Glutamatergic neuron (in vitro differentiated cells): ENCODE measurements at regions not wholly inside any gene's neighbourhood (a gene's known extent, or its start where the extent isn't known, plus 50 kb on each side); places are given as distances from the start of the nearest gene placed in this dataset.

Experiments used
- DNase-seq: peaks from one replicate; pipeline ENCODE4 v3.0.0; 2022
- H3K27ac Mint-ChIP-seq: one replicate; pipeline ENCODE4 v1.8.0; 2020; ENCODE audit warnings: mild to moderate bottlenecking, mixed read lengths, inconsistent platforms; ENCODE audit not compliant: unreplicated experiment
- H3K27me3 Mint-ChIP-seq: one replicate; pipeline ENCODE4 v1.8.0; 2020; ENCODE audit warnings: mild to moderate bottlenecking, moderate library complexity, mixed read lengths, inconsistent platforms; ENCODE audit not compliant: unreplicated experiment
- H3K36me3 Mint-ChIP-seq: one replicate; pipeline ENCODE4 v1.8.0; 2020; ENCODE audit warnings: mild to moderate bottlenecking, mixed read lengths, inconsistent platforms; ENCODE audit not compliant: unreplicated experiment
- H3K4me1 Mint-ChIP-seq: one replicate; pipeline ENCODE4 v1.8.0; 2020; ENCODE audit warnings: mild to moderate bottlenecking, low read depth, mixed read lengths, inconsistent platforms; ENCODE audit not compliant: unreplicated experiment
- H3K4me3 Mint-ChIP-seq: one replicate; pipeline ENCODE4 v1.8.0; 2020; ENCODE audit warnings: mild to moderate bottlenecking, mixed read lengths, inconsistent platforms; ENCODE audit not compliant: unreplicated experiment
- H3K9me3 Mint-ChIP-seq: one replicate; pipeline ENCODE4 v1.8.0; 2020; ENCODE audit warnings: mild to moderate bottlenecking, moderate library complexity, mixed read lengths, inconsistent platforms; ENCODE audit not compliant: unreplicated experiment
- TF ChIP-seq, protein P1 (sequence below): fragments of 200-600 bp; sonication (generic); IDR thresholded peaks from one replicate; pipeline ENCODE4 v1.5.0; 2021; ENCODE audit not compliant: partially characterized antibody, unreplicated experiment

DNA sequence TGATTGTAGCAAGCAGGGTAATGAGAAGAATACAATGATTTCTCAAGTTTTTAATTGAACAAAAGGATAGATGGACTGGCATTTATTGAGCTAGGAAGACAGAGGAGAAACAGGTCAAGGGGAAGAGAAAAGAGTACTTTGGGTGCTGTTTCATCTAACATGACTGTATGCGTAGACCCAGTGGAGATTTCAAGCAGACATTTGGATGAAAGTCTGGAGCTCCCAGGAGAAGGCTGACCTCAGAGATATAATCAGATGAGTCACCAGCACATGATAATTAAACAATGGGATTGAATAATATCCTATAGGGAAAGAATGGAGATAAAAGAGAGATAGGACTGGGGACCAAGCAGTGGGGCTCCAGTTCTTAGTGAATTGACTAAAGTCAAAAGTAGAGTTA, 194.9 kb downstream of the ARRDC4 start:
- no peak overlapping the region for H3K4me3 Mint-ChIP-seq
- no peaks in the 10 kb centered on the region for H3K4me1 Mint-ChIP-seq
- TF ChIP-seq, protein P1, sequence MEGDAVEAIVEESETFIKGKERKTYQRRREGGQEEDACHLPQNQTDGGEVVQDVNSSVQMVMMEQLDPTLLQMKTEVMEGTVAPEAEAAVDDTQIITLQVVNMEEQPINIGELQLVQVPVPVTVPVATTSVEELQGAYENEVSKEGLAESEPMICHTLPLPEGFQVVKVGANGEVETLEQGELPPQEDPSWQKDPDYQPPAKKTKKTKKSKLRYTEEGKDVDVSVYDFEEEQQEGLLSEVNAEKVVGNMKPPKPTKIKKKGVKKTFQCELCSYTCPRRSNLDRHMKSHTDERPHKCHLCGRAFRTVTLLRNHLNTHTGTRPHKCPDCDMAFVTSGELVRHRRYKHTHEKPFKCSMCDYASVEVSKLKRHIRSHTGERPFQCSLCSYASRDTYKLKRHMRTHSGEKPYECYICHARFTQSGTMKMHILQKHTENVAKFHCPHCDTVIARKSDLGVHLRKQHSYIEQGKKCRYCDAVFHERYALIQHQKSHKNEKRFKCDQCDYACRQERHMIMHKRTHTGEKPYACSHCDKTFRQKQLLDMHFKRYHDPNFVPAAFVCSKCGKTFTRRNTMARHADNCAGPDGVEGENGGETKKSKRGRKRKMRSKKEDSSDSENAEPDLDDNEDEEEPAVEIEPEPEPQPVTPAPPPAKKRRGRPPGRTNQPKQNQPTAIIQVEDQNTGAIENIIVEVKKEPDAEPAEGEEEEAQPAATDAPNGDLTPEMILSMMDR = no peak
- no peaks in the 10 kb centered on the region for H3K36me3 Mint-ChIP-seq
- H3K27me3 Mint-ChIP-seq = no peaks in the 10 kb centered on the region
- H3K9me3 Mint-ChIP-seq = no peaks in the 10 kb centered on the region
- no peak overlapping the region for H3K27ac Mint-ChIP-seq
- DNase-seq = no peak

- Mint-ChIP-seq H3K4me3 (no peak overlapping the region), H3K27me3 (no peaks in the 10 kb centered on the region), H3K4me1 (no peaks in the 10 kb centered on the region), H3K36me3 (no peaks in the 10 kb centered on the region), H3K9me3 (no peaks in the 10 kb centered on the region), H3K27ac (no peak overlapping the region)
- TF ChIP-seq, protein P1 = no peak
- no peak for DNase-seq
These were observed 199.7 kb downstream of the ARRDC4 start for GRCh38 chr15:98160236-98160635.

DNA sequence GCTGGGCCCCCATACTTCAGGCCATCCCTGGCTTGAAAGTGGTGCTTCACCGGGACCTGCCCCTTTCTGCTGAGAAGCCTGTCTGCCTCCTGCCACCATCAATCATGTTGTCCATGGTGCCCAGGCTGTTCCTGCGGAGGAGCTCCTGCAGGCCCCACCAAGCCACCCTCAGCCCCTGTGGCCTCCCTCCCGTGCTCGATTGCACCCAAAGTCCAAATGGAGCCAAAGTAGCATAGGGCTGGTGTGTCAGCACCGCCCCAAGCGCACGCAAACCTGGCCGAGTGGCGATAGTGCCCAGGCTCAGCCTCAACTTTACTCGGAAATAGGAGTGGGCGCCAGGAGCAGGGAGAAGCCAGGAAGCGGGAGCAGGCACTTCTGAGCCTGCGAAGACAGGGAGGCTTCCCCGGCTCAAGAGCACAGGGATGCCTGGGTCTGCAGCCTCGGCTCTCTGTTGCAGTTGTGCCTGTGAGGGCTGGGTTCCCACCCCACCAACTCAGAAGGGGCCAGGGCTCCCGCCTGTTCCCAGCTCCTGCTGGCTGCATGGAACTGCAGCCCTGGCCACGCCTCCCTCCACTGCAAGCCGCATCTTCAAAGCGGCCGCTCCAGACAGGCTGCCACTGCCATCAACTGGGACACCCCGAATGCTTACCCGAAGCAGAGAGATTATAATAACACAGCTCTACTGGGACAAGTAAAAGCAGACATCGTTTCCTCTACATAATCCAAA, 203.0 kb downstream of the ARRDC4 start:
- Mint-ChIP-seq H3K9me3 (no peaks in the 10 kb centered on the region), H3K27ac (no peak overlapping the region), H3K27me3 (no peaks in the 10 kb centered on the region), H3K4me3 (no peak overlapping the region), H3K36me3 (no peaks in the 10 kb centered on the region), H3K4me1 (no peaks in the 10 kb centered on the region)
- no peak for DNase-seq
- TF ChIP-seq, protein P1 = no peak

DNA sequence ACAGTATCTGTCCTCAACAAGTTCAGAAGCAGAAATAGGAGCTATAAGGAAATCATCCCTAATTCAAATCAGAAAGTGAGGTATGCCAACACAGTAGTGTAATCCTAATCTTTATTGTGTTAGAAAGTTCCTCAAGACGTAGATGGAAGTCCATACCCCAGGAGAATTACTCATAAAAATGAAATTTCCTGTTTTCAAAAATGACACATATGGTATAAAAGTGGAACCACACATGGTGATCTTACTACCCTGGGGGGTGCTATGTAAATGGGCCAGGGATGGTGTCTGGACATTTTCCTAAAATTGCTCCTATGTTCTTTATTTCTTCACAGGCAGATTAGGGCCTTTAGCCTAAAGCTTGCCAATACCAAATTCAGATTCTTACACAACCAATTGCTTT, 204.1 kb downstream of the ARRDC4 start:
- H3K27ac Mint-ChIP-seq = no peak overlapping the region
- H3K4me1 Mint-ChIP-seq = no peaks in the 10 kb centered on the region
- no peaks in the 10 kb centered on the region for H3K27me3 Mint-ChIP-seq
- TF ChIP-seq, protein P1 = no peak
- no peaks in the 10 kb centered on the region for H3K9me3 Mint-ChIP-seq
- no peak overlapping the region for H3K4me3 Mint-ChIP-seq
- no peaks in the 10 kb centered on the region for H3K36me3 Mint-ChIP-seq
- DNase-seq = no peak

DNA sequence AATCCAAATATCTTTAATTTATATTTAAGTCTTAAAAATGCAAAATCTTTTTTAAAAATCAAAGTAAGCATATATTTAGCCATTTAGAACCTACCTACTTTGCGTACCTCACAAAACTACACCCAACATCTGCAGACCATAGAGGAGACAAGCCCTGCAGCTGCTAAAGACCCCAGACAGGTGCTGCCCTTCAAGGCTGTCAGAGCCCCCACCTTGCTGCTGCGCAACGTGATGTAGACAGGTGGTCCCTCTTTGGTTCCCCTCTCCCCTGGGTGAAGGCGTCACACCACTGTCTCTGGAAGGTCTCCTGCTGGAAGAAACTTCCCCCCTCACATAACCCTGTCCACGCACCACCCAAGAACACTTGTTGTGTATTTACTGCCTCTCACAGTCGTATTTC, 204.5 kb downstream of the ARRDC4 start:
- no peaks in the 10 kb centered on the region for H3K27me3 Mint-ChIP-seq
- H3K4me3 Mint-ChIP-seq = no peak overlapping the region
- no peak for DNase-seq
- H3K4me1 Mint-ChIP-seq = no peaks in the 10 kb centered on the region
- no peaks in the 10 kb centered on the region for H3K9me3 Mint-ChIP-seq
- TF ChIP-seq, protein P1 = no peak
- no peaks in the 10 kb centered on the region for H3K36me3 Mint-ChIP-seq
- no peak overlapping the region for H3K27ac Mint-ChIP-seq
